Breast epithelium (tissue), 4 donors: ENCODE measurements at regions not wholly inside any gene's neighbourhood (a gene's known extent, or its start where the extent isn't known, plus 50 kb on each side); places are given as distances from the start of the nearest gene placed in this dataset.

Source experiments
- DNase-seq, 2 donors: peaks; one replicate each; pipeline ENCODE4 v3.0.0-alpha.2; 2019; ENCODE audit warnings: low spot score in 2 of 2
- H3K27ac ChIP-seq, 2 donors: fragments of 200-600 bp; sonication (generic) in 1 of 2; one replicate each; pipeline ENCODE4 v1.5.1; 2016 to 2019; ENCODE audit warnings: mild to moderate bottlenecking in 1 of 2
- H3K27me3 ChIP-seq, 2 donors: fragments of 200-600 bp; sonication (generic) in 1 of 2; one replicate each; pipeline versions ENCODE4 v1.5.1 to v1.6.0; 2017 to 2019; ENCODE audit warnings: control low read depth in 1 of 2, mild to moderate bottlenecking in 1 of 2
- H3K36me3 ChIP-seq: fragments of 200-600 bp; one replicate; pipeline ENCODE4 v1.5.1; 2019
- H3K4me1 ChIP-seq, 2 donors: fragments of 200-600 bp; sonication (generic); one replicate each; pipeline ENCODE4 v1.5.1; 2016 to 2019; ENCODE audit warnings: control low read depth in 1 of 2
- H3K4me3 ChIP-seq, 3 donors: fragments of 200-600 bp; sonication (generic); 1 replicate in 2 of 3; 2 replicates in 1 of 3; pipeline ENCODE4 v1.5.1; 2016 to 2019; ENCODE audit warnings: mild to moderate bottlenecking in 3 of 3, moderate library complexity in 2 of 3
- H3K9me3 ChIP-seq, 2 donors: fragments of 200-600 bp; sonication (generic) in 1 of 2; one replicate each; pipeline ENCODE4 v1.5.1; 2016 to 2019; ENCODE audit warnings: control low read depth in 1 of 2
- CTCF ChIP-seq, 3 donors: fragments of 450-650 bp; IDR thresholded peaks; one replicate each; pipeline ENCODE4 v1.5.1; 2016 to 2017; ENCODE audit warnings: antibody characterized with exemption in 3 of 3, mild to moderate bottlenecking in 3 of 3, moderate library complexity in 3 of 3
- POLR2A ChIP-seq: fragments of 450-650 bp; IDR thresholded peaks from one replicate; pipeline ENCODE4 v1.6.1; 2016; ENCODE audit warnings: antibody characterized with exemption, mild to moderate bottlenecking, moderate library complexity
- POLR2AphosphoS5 ChIP-seq, 3 donors: sonication (generic); formaldehyde crosslinking; IDR thresholded peaks; one replicate each; pipeline ENCODE4 v1.6.1; 2017; ENCODE audit warnings: antibody characterized with exemption in 3 of 3
- intact Hi-C: fragments of 100-400 bp; cut with DNase I; formaldehyde crosslinking; loops from one replicate; pipeline ENCODE4 v1.15.1; 2023; ENCODE audit warnings: low total_unique reads

- TF ChIP-seq POLR2A (no peak), CTCF (IDR thresholded peaks at IDR 0.05) (no peak), POLR2AphosphoS5 (IDR thresholded peaks at IDR 0.05) (no peak)
- no peak overlapping the region for H3K27ac ChIP-seq
- no peaks in the 10 kb centered on the region for H3K36me3 ChIP-seq
- no peak for DNase-seq
- no peaks in the 10 kb centered on the region for H3K4me1 ChIP-seq
- H3K4me3 ChIP-seq: no peak overlapping the region
- no peaks in the 10 kb centered on the region for H3K27me3 ChIP-seq
- no peaks in the 10 kb centered on the region for H3K9me3 ChIP-seq
- intact Hi-C loops: no loop called here
These were observed 444.0 kb upstream of the MGMT start for GRCh38 chr10:129023082-129023481.

GRCh38 chr10:129024046-129024445 is 443.0 kb upstream of the MGMT start:
- TF ChIP-seq POLR2AphosphoS5 (IDR thresholded peaks at IDR 0.05): no peak
- TF ChIP-seq CTCF (IDR thresholded peaks at IDR 0.05): no peak
- TF ChIP-seq POLR2A: no peak
- no peak overlapping the region for H3K4me3 ChIP-seq
- no peak for DNase-seq
- H3K27me3 ChIP-seq: peaks cover 0 to 5% of the 10 kb centered on the region in 2 donors
- no peak overlapping the region for H3K27ac ChIP-seq
- intact Hi-C loops: no loop called here
- no peaks in the 10 kb centered on the region for H3K36me3 ChIP-seq
- no peaks in the 10 kb centered on the region for H3K9me3 ChIP-seq
- H3K4me1 ChIP-seq: no peaks in the 10 kb centered on the region

GRCh38 chr10:129025787-129026186 is 441.3 kb upstream of the MGMT start:
- Histone ChIP-seq H3K9me3 (no peaks in the 10 kb centered on the region), H3K4me3 (no peak overlapping the region), H3K4me1 (no peaks in the 10 kb centered on the region), H3K36me3 (no peaks in the 10 kb centered on the region), H3K27ac (no peak overlapping the region), H3K27me3 (peaks cover 0 to 19% of the 10 kb centered on the region in 2 donors)
- TF ChIP-seq POLR2A (no peak), CTCF (IDR thresholded peaks at IDR 0.05) (no peak), POLR2AphosphoS5 (IDR thresholded peaks at IDR 0.05) (no peak)
- intact Hi-C loops: no loop called here
- DNase-seq: no peak

- H3K9me3 ChIP-seq: no peaks in the 10 kb centered on the region
These were observed 439.1 kb upstream of the MGMT start for GRCh38 chr10:129027906-129028305.

GRCh38 chr10:129028451-129028850 is 438.6 kb upstream of the MGMT start:
- H3K4me3 ChIP-seq: no peak overlapping the region
- no peak for DNase-seq
- peaks cover 0 to 34% of the 10 kb centered on the region in 2 donors for H3K27me3 ChIP-seq
- H3K36me3 ChIP-seq: no peaks in the 10 kb centered on the region
- no peak overlapping the region for H3K27ac ChIP-seq
- intact Hi-C loops: no loop called here
- no peaks in the 10 kb centered on the region for H3K4me1 ChIP-seq
- TF ChIP-seq CTCF (IDR thresholded peaks at IDR 0.05): no peak
- TF ChIP-seq POLR2AphosphoS5 (IDR thresholded peaks at IDR 0.05): no peak
- TF ChIP-seq POLR2A: no peak
- H3K9me3 ChIP-seq: no peaks in the 10 kb centered on the region

More at GRCh38 chr10:129027906-129028305, 439.1 kb upstream of the MGMT start:
- TF ChIP-seq POLR2AphosphoS5 (IDR thresholded peaks at IDR 0.05): no peak
- no peak for TF ChIP-seq POLR2A
- TF ChIP-seq CTCF (IDR thresholded peaks at IDR 0.05): no peak
- no peak for DNase-seq
- intact Hi-C loops: no loop called here
- Histone ChIP-seq H3K36me3 (no peaks in the 10 kb centered on the region), H3K27ac (no peak overlapping the region), H3K4me1 (no peaks in the 10 kb centered on the region), H3K4me3 (no peak overlapping the region), H3K27me3 (peaks cover 0 to 34% of the 10 kb centered on the region in 2 donors)
